HPDE6-E6E7 (cell line): ENCODE measurements at regions not wholly inside any gene's neighbourhood (a gene's known extent, or its start where the extent isn't known, plus 50 kb on each side); places are given as distances from the start of the nearest gene placed in this dataset.

Experiments used
- DNase-seq: peaks from one replicate; pipeline ENCODE4 v3.0.0; 2011; ENCODE audit warnings: missing footprints; ENCODE audit errors: extremely low spot score

DNA sequence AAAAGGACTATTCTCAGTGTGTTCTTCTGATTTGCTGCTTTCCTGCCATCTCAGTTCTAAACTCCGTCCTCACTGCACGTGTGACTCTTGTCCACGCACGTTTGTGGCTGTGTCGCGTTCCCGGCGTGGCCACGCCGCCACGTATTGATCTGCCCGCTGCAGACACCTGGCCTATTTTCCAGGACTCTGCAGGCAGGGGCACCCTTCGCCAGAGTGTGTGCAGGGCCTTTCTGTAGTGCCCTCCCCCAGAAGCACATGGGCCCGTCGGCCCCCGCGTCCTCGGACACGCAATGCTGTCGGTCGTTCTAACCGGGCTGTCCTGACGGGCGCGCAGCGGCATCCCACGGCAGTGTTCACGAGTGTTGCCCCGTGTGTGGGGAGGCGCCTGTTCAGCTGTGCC is 87.6 kb downstream of the YTHDF1 start:
- DNase-seq = no peak

DNA sequence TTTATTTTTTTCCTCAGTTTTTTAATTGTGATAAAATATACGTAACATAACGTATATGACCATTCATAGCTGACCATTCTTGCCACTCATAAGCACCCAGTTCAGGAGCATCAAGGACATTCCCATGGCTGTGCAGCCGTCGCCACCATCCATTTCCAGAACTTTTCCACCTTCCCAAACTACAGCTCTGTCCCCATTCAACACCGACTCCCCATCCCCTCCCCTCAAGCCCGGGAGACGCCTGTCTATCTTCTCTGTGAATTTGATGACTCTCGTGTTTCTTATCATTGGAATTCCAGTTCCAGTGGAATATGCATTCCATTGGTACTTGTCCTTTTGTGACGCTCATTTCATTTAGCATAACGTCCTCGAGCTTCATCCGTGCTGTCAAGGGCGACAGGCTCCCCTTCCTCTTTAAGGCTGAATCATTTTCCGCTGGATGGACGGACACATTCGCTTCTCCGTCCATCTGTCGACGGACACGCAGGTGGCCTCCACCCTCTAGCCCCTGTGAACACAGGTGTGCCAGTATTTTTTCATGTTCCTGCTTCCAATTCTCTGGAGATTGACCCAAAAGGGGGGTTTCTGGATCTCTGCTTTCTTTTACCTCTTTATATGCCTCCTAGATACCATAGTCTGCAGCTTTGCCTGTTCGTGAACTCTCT is 88.1 kb downstream of the YTHDF1 start:
- DNase-seq = no peak

DNA sequence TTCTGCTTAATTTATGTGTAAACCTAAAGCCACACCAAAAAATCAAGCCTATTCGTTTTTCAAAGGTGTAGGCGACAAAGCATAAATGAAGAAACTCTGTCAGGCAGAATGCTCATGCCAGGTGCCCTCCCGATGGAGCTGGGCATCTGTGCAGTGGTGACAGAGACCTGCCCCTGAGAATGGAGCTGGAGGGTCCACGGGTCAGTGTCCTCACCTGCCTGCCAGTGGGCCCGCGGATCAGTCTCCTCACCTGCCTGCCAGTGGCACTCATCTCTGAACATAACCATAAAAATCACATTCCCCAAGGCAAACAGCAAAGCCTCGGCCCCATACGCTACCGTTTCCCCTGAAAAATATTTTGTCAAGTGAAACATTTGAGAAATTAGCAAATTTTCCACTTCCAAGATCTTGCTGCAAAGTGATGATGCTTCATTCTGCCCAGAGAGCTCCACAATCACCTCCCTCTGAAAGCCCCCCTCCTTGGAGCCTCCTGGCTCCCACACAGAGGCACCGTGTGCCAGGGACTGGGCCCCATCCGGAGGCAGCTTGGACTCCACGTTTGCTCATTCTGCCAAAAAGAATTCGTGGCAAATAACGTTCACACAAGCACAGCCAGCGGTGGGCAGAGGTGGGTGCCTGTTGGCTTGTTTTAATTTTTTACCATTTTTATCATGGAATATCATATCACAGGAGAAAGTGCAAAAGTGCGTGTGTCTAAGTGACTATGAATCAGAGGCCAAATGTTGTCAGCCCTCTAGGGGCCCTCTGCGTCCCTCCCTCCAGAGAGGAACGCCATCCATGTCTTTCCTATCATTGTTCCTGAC is 88.8 kb downstream of the YTHDF1 start:
- no peak for DNase-seq

DNA sequence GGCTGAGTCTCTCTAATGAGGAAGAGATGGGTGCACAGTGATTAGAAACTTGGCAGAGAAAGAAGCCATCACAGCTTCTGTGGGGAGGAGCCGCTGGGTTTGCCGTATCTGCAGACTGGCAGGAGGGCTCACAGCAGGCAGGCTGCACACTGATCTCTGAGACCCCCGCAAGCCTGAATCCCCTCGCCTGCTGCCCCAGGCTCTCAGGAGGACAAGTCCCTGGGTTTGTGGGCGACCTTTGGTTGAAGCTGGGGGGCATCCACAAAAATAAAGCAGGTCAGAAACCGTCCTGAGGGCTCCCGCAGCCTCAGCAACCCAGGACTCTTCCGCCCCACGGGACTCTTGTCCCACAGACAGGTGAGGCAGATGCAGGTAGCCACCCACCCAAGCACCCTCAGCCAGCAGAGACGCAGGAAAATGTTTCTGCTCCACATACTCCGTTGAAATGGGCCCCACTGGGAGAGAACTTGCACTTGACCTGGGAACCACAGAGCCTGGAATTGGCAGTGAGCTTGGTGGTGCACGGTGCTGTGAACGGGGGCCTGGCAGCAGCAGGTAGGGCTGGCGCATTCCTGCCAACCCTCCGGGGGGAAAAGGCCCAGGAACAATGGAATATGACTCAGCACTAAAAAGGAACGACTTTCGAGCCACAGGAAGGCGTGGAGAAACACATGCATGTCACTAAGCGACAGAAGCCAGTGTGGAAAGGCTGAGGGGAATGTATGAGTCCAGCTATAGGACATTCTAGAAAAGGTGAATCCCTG is 89.9 kb downstream of the YTHDF1 start:
- DNase-seq = no peak

DNA sequence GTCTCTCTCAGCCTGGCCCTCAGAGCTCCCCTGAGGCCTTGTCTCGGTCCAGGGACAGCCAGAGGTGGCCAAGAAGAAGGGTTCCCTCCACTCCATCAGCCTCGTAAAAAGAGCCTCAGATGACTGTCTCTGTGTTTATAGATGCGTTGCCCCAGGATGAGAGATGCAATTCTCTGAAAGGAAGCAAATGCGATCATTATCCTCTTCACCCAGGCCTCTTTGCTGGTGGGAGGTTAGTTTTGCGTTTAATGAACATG is 90.4 kb downstream of the YTHDF1 start:
- no peak for DNase-seq

DNA sequence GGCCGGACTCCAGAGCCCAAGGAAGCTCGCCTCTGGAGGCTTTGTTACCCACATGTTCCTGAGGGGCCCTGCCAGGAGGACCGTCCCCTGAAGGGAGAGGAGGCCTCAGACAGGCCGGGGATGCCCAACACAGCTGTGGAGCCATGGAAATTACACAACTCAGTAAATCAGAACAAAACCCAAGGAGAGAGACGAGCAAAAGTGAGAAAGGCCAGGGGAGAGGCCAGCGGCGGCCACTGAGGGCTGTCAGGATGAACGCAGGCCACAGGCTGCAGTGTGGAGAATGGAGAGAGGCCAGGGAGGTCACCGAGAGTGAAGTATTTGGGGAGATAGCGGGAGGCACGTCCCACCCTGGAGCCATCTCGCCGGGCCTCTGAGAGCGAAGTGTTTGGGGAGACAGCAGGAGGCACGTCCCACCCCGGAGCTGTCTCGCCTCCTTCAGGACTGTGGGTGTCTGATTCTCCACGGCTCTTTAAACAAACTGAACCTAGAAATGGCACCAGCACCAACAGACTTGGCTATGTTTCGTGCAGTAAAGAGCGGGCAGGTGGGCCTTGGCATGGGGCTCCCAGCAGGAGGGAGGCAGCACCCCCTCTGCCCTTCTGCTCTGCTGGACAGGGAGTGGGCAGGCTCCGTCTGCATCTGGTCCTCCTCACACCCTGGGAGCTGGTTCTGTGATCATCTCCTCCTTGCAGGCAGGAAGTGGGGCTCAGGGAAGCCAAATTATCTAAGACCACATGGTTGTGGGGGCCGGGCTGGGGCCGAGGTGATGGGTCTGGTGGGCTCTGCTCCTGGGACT is 91.0 kb downstream of the YTHDF1 start:
- no peak for DNase-seq

DNA sequence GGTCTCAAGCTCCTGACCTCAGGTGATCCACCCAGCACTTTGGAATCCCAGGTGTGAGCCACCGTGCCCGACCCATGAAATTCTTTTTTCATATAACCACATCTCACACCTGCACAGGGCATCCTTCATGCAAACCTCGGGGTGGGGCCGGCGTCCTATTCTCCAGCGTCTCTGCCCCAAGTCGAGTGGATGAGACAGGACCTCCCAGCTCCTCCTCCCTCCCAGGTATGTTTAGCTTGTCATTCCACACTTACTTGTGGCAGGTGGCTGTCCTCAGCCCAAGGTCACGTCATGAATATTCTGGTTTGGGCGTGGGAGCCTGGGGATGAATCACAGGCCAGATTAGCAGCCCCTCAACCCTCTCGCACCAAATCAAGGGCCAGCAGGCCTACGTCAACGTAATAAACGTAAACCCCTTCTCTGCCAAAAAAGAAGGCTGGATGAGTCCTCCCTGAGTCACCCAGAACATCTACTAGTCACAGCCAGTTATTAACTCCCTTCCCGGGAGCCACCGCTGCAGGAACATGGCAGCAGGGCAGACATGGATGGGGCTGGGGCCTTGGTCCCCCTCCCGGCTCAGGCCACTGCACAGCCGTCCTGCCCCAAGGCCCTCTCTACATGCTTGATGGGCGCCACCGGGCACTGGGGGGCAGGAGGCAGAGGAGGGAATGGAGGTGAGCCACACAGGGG is 91.7 kb downstream of the YTHDF1 start:
- DNase-seq = no peak

DNA sequence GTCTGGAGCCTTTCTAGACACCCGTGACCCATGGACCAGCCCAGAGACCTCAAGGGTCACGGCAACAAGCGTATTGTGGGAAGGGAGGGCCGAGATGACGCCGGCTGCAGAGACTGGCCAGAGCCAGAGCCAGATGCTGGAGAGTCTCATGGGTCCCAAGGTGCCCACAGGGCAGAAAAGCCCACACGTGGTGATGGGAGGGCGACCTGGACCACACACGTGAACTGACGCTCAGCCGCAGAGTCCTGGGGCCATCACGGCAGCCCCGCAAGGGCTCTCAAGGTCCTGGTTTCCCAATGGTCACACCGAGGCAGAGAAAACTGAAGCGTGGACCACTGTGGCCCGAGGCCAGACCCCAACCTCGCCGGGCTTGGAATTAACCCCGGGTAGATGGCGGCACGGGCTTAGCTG is 92.6 kb downstream of the YTHDF1 start:
- no peak for DNase-seq

DNA sequence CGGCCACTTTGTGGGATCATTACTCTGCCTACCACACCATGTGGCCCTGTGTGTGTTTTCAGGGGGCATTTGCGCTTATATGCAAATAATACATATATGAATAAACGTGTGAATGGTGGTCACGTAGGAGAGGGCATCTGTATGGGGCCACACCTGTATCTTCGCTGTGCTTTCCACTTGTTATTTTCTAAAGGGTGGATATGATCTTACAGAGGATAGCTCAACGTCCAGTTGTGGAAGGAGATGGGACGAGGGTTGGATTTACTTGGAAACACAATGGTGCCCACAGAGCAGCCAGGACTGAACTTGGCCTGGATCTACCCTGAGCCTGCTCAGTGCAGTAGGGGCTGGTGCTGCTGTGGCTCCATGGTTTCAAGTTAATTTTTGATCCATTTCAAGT is 93.3 kb downstream of the YTHDF1 start:
- no peak for DNase-seq

DNA sequence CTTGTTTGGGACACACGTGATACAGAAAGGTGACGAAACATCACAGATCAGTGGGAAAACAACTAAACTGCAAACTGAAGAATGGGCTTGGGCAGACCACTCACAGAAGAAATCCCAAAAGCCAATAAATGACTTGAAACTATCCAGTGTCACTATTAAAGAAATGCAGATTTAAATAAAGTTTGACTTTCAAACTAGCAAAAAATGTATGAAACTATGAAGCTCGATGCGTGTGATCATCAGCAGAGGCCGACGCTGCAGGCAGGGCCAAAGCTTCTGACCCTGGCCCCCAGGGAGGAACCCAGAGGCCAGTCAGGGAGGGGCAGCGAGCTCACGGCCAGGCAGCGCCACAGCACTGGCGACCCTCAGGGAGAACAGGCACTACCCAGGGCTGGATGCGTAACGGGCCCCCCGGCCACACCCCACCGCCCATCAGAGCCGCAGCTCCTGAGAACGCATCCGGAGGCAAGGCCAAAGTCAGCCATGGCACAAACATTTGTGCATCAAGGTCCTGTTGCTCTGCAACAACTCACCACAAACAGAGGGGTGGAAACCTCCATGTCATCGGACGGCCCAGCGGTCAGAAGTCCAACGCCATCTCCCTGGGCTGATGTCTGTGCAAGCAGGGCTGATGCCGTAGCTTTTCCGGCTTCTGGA is 94.1 kb downstream of the YTHDF1 start:
- DNase-seq = no peak

DNA sequence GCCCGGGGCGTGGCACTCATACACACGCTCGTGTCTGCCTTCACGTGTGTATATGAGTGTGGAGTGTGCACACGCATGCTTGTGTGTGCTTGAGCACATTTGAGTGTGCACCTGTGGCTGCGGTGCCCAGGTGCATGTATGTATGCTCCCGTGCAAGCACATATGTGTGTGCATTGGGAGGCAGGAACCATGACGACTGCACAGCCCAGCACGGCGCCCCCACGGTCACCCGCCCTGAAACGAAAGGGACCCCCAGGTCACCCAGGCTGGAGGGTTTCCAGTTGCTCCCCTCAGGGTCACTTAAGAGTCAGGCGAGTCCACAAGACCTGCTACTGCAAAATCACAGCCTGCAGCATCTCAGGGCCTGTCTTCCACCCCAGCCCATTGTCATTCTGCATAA is 94.7 kb downstream of the YTHDF1 start:
- no peak for DNase-seq

DNA sequence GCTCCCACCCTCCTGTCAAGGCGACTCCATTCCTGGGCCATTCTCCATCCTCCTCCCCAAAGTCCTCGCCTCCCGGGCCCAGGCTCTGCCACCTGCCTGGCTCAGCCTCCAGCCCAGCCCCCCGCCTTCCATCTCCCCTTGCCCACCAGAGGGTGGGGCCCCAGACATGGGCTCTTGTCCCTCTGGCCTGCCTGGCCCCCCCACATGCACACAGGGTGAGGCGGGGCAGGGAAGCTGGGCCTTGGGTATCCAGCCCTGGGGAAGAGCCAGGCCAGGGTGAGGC is 95.2 kb downstream of the YTHDF1 start:
- no peak for DNase-seq

DNA sequence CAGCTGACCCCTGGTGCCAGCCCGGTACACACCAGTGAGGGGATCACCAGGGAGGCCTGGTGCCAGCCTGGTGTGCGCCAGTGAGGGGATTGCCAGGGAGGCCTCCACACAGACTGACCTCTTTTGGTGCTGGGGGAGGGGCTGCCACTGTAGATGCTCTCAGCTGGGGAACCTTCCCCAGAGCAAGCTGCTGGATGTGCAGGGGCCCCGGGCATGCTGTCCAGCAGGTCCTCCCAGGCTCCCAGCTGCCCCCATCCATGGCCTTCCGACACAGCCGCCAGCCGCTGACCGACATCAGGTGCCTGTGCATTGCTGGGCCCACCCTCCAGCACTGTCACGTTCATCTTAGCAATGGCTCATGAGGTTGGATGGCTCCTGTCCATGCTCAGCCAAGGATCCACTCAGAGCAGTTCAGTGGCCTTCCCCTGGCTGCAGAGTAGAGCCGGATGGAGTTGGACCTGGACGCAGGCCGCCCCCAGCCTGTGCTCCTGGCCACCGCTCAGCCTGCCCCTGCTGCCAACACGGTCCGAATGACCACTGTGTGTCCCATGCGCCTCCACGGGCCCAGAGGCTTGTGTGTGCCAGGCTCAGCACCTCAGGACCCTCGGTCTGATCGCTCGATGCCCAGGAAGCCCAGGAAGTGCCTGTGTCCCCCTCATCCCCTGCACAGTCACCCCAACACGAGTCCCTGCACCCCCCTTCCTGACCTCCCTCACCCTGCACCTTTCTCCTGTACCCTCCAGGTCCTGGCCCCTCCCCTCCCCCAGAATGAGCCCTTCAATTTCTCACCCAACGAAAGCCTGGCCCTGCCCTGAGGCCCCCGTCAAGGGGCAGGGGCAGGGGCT is 95.7 kb downstream of the YTHDF1 start:
- DNase-seq = no peak

DNA sequence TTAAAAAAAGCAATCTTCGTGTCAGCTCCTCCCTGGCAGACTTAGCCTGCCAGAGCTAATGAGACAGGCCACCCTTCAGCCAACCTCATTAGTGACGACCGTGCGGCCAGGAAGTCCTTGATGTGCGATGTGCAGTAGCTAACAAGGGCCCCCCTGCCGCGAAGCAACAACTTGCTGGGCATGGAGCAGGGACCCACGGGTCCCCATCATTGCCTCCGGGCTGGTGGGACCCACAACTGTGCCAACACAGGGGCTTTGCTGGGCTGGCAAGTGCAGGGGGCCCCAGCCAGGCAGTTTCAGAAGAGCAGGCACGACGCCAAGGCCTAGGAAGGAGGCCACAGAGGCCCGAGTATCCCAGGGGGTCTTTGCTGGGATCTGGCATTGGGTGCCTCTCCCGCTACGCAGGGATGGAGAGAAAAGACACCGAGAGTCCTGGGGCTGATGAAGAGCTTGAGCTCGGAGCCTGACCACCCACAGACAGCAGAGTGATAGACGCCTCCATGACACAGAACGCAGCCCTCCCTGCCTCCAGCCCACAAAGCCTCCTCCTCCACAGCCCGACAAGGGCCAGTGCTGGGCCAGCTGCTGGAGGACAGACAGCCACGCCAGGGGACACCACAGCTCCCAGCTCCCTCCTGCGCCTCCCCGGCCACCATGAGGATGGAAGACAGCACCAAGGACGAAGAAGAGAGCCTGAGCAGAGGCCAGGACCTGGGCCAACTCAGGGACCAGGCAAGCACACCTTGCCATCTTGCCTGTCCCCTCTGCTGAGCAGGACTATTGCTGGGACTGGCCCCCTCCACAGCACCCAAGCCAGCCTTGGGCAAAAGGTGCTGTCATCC is 96.6 kb downstream of the YTHDF1 start:
- DNase-seq = no peak

DNA sequence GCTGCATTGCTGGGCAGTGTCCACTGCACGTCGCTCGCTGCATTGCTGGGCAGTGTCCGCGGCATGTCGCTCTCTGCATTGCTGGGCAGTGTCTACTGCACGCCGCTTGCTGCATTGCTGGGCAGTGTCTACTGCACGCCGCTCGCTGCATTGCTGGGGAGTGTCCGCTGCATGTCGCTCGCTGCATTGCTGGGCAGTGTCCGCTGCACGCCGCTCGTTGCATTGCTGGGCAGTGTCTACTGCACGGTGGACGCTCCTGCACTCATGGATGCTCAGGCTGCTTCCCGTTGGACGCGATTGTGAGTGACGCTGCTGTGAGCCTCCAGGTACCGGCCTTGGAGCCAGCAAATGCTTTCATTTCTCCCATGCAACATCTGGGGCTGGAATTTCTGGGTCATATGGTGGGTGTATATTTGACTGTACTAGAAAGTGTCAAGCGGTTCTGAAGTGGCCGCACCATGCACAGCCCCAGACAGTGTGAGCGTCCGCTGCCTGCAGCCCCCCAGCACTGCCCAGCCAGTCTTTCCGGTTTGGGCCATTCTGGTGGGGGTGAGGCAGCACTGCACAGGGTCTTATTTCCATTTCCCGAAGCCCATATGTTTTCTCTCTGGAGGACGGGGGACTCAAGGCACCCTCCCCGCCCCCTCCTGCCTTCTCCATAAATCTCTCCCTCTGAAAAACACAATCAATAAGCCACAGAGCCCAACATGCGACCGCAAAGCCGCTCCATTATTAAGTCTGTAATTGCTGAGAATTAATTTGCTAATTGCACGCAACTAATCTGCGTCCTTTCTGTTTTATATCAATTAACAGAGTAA is 97.4 kb downstream of the YTHDF1 start:
- no peak for DNase-seq

DNA sequence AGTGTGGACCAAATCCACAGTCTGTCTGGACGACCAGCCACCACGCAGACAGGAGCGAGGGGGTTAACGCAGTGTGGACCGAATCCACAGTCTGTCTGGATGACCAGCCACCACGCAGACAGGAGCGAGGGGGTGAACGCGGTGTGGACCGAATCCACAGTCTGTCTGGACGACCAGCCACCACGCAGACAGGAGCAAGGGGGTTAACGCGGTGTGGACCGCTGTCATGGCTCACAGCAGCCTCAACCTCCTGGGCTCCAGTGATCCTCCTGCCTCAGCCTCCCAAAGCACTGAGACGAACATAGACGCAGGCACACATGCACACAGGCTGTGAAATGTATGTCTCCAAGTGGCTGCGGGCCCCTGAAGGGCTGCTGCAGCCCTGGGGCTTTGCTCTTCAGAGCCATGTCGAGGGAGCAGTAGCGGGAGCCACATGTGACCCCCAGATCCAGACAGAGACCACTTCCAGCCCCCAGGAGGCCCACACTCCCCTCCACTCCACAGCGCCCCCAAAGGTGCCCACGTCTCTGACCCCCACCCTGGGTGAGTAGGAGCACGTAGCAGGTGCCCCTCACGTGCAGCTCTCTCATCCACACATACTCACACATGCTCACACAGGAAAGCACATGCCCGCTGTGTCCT is 98.1 kb downstream of the YTHDF1 start:
- DNase-seq = no peak

DNA sequence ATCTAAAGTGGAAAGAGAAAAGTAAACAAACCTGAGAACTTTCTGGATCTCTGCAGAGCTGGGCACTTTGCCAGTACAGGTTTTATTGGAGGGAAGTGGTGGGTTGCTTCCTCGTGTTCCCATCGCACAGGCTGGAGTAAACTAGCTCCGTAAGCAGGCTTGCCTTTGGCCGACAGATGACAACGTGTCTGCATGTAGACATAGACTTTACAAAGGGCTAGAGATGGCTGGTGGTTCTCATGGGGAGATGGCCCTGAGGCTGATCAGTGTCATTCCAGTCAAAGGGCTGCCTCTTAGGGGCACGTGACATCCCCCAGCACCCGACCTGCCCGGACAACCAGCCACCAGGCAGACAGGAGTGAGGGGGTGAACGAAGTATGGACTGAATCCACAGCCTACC is 98.8 kb downstream of the YTHDF1 start:
- DNase-seq = no peak
